Caco-2 (cell line): ENCODE measurements at regions not wholly inside any gene's neighbourhood (a gene's known extent, or its start where the extent isn't known, plus 50 kb on each side); places are given as distances from the start of the nearest gene placed in this dataset.

Source experiments
- BruUV-seq: library from RNA; stranded (reverse); fragments of 400-500 nt; replicated peaks from 2 replicates; lab custom pipeline; 2021; lab: Mats Ljungman, UMichigan
- CTCF ChIA-PET: fragments of 300-600 bp; sonication (Branson Sonifier 250); formaldehyde crosslinking; loops from one replicate; lab custom pipeline; 2022; ENCODE audit warnings: antibody characterized with exemption; lab: Charles Lee
- POLR2A ChIA-PET: fragments of 300-600 bp; sonication (Branson Sonifier 250); formaldehyde crosslinking; loops from one replicate; lab custom pipeline; 2022; ENCODE audit warnings: antibody characterized with exemption; lab: Charles Lee
- DNase-seq, 2 experiments: peaks; one replicate each; pipeline versions ENCODE4 v3.0.0 to v3.0.0-alpha.2; 2020 to 2022
- H3K27me3 ChIP-seq: replicated peaks from 2 replicates; pipeline ENCODE4 v1.6.0; 2011; ENCODE audit warnings: low read length; ENCODE audit not compliant: control insufficient read depth, insufficient read depth
- H3K36me3 ChIP-seq: 2 replicates; pipeline ENCODE4 v1.5.1; 2011; ENCODE audit warnings: low read length; ENCODE audit not compliant: control insufficient read depth, insufficient read depth
- H3K4me1 ChIP-seq: fragments of 250-450 bp; sonication (Bioruptor Pico); 2 replicates; pipeline ENCODE4 v1.5.1; 2020; ENCODE audit warnings: mild to moderate bottlenecking
- H3K4me3 ChIP-seq: 2 replicates; pipeline ENCODE4 v1.5.1; 2011; ENCODE audit warnings: low read depth, mild to moderate bottlenecking, control low read depth, low read length
- H3K9me3 ChIP-seq: fragments of 250-450 bp; sonication (Bioruptor Pico); 2 replicates; pipeline ENCODE4 v1.5.1; 2020; ENCODE audit warnings: mild to moderate bottlenecking, moderate library complexity
- H3K27ac Mint-ChIP-seq: one replicate; pipeline ENCODE4 v1.8.0; 2022; ENCODE audit warnings: mixed read lengths; ENCODE audit not compliant: unreplicated experiment
- H3K27me3 Mint-ChIP-seq: one replicate; pipeline ENCODE4 v1.8.0; 2022; ENCODE audit warnings: mixed read lengths; ENCODE audit not compliant: insufficient read depth, unreplicated experiment
- H3K36me3 Mint-ChIP-seq: one replicate; pipeline ENCODE4 v1.8.0; 2022; ENCODE audit warnings: mild to moderate bottlenecking, mixed read lengths; ENCODE audit not compliant: insufficient read depth, unreplicated experiment
- H3K4me1 Mint-ChIP-seq: one replicate; pipeline ENCODE4 v1.8.0; 2022; ENCODE audit warnings: low read depth, mixed read lengths; ENCODE audit not compliant: unreplicated experiment
- H3K4me3 Mint-ChIP-seq: one replicate; pipeline ENCODE4 v1.8.0; 2022; ENCODE audit warnings: mild to moderate bottlenecking, moderate library complexity, mixed read lengths; ENCODE audit not compliant: unreplicated experiment
- H3K9me3 Mint-ChIP-seq: one replicate; pipeline ENCODE4 v1.8.0; 2022; ENCODE audit warnings: mixed read lengths; ENCODE audit not compliant: unreplicated experiment
- intact Hi-C: fragments of 100-400 bp; cut with micrococcal nuclease; formaldehyde crosslinking; loops from one replicate; pipeline ENCODE4 v1.10.0; 2022; ENCODE audit not compliant: unreplicated experiment
- TF ChIP-seq, protein P1 (sequence below), 2 experiments: fragments of 200-600 bp in 1 of 2; IDR thresholded peaks; 1 replicate in 1 of 2; 2 replicates in 1 of 2; pipeline versions ENCODE4 v1.5.1 to v1.8.0; 2011 to 2022; ENCODE audit warnings: antibody characterized with exemption in 1 of 2, control low read depth in 1 of 2, inconsistent platforms in 1 of 2, low read depth in 1 of 2, low read length in 1 of 2, mild to moderate bottlenecking in 1 of 2, moderate library complexity in 1 of 2; ENCODE audit not compliant: insufficient read depth in 1 of 2, severe bottlenecking in 1 of 2, unreplicated experiment in 1 of 2

GRCh38 chr13:55660851-55661250 lies 1479.9 kb upstream of the PRR20A start:
- Histone ChIP-seq H3K4me1 (peaks cover 30% of the 10 kb centered on the region), H3K36me3 (no peaks in the 10 kb centered on the region), H3K27me3 (no peaks in the 10 kb centered on the region; the same call in 1 of the 2 replicates), H3K4me3 (no peak overlapping the region), H3K9me3 (no peaks in the 10 kb centered on the region)
- Mint-ChIP-seq H3K36me3 (peaks cover 5% of the 10 kb centered on the region), H3K9me3 (no peaks in the 10 kb centered on the region), H3K4me3 (no peak overlapping the region), H3K27ac (no peak overlapping the region), H3K4me1 (peaks cover 33% of the 10 kb centered on the region), H3K27me3 (no peaks in the 10 kb centered on the region)
- ChIA-PET POLR2A (no interaction called here), CTCF (no interaction called here)
- no TSS peak for BruUV-seq
- no peak for DNase-seq
- intact Hi-C loops: no loop called here
- TF ChIP-seq, protein P1, sequence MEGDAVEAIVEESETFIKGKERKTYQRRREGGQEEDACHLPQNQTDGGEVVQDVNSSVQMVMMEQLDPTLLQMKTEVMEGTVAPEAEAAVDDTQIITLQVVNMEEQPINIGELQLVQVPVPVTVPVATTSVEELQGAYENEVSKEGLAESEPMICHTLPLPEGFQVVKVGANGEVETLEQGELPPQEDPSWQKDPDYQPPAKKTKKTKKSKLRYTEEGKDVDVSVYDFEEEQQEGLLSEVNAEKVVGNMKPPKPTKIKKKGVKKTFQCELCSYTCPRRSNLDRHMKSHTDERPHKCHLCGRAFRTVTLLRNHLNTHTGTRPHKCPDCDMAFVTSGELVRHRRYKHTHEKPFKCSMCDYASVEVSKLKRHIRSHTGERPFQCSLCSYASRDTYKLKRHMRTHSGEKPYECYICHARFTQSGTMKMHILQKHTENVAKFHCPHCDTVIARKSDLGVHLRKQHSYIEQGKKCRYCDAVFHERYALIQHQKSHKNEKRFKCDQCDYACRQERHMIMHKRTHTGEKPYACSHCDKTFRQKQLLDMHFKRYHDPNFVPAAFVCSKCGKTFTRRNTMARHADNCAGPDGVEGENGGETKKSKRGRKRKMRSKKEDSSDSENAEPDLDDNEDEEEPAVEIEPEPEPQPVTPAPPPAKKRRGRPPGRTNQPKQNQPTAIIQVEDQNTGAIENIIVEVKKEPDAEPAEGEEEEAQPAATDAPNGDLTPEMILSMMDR (IDR thresholded peaks at IDR 0.05; ENCODE audit: insufficient read depth in 1 of 2, low read depth in 1 of 2, low read length in 1 of 2, severe bottlenecking in 1 of 2, unreplicated experiment in 1 of 2): no peak

DNA sequence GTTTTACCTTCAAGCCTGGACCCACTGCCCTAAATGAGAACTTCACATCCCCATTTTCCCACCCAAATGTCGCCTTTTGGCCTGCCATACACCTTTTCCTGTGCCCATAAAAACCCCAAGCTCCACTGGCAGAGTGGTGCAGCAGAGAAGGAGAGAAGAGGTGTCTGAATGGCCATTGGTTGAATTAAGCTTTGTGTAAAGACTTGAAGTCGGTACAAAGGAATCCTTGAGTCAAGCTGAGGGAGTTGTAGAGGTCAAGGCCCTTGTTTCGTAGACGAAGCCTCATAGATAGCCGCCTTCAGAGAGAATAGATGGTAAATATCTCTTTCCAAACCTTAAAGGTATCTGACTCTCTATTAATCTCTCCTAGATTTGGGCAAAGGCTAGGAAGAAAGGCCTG lies 1479.2 kb upstream of the PRR20A start:
- intact Hi-C loops: no loop called here
- Histone ChIP-seq H3K4me1 (peaks cover 30% of the 10 kb centered on the region), H3K36me3 (no peaks in the 10 kb centered on the region), H3K9me3 (no peaks in the 10 kb centered on the region), H3K4me3 (no peak overlapping the region), H3K27me3 (no peaks in the 10 kb centered on the region; the same call in 1 of the 2 replicates)
- TF ChIP-seq, protein P1 (IDR thresholded peaks at IDR 0.05; ENCODE audit: insufficient read depth in 1 of 2, low read depth in 1 of 2, low read length in 1 of 2, severe bottlenecking in 1 of 2, unreplicated experiment in 1 of 2): no peak
- ChIA-PET CTCF (no interaction called here), POLR2A (no interaction called here)
- peaks cover 28% of the 10 kb centered on the region for H3K4me1 Mint-ChIP-seq
- H3K27ac Mint-ChIP-seq: no peak overlapping the region
- H3K4me3 Mint-ChIP-seq: no peak overlapping the region
- BruUV-seq: no TSS peak
- DNase-seq: no peak
- no peaks in the 10 kb centered on the region for H3K9me3 Mint-ChIP-seq
- no peaks in the 10 kb centered on the region for H3K27me3 Mint-ChIP-seq
- peaks cover 5% of the 10 kb centered on the region for H3K36me3 Mint-ChIP-seq

- TF ChIP-seq, protein P1 (IDR thresholded peaks at IDR 0.05; ENCODE audit: insufficient read depth in 1 of 2, low read depth in 1 of 2, low read length in 1 of 2, severe bottlenecking in 1 of 2, unreplicated experiment in 1 of 2): no peak
- Mint-ChIP-seq H3K27ac (peak overlapping the region; percentile 1), H3K9me3 (no peaks in the 10 kb centered on the region), H3K4me3 (peak overlapping the region; percentile 20), H3K27me3 (no peaks in the 10 kb centered on the region), H3K4me1 (peaks cover 19% of the 10 kb centered on the region), H3K36me3 (peaks cover 5% of the 10 kb centered on the region)
- POLR2A ChIA-PET: no interaction called here
- H3K4me3 ChIP-seq: no peak overlapping the region
- BruUV-seq: no TSS peak
- peaks cover 30% of the 10 kb centered on the region for H3K4me1 ChIP-seq
- CTCF ChIA-PET: interaction anchor here (0.8 kb wide), 1 partner anchor 53 kb away, joined by 3 read pairs; no protein-coding TSS in a partner anchor
- no peaks in the 10 kb centered on the region for H3K9me3 ChIP-seq
- H3K36me3 ChIP-seq: no peaks in the 10 kb centered on the region
- intact Hi-C loops: loop anchor here (1.0 kb wide), 1 partner anchor 10 kb away; no protein-coding TSS in a partner anchor
- no peaks in the 10 kb centered on the region; the same call in 1 of the 2 replicates for H3K27me3 ChIP-seq
- peak; percentile 55 to 81 for DNase-seq
These were observed 1476.5 kb upstream of the PRR20A start for GRCh38 chr13:55664178-55664577.
